T-helper 2 cell treated with Interferon-gamma antibody and Interleukin-4, amounts not matched to agents 5 μg/mL and 100 μg/mL, for 36 hours (primary cell): ENCODE measurements at regions not wholly inside any gene's neighbourhood (a gene's known extent, or its start where the extent isn't known, plus 50 kb on each side); places are given as distances from the start of the nearest gene placed in this dataset.
A peak's percentile ranks its signal among the peaks of the same experiment; 100 is the strongest.
"Not testable (repeated sequence)": the region's sequence is repeated elsewhere in the genome, so short reads cannot be mapped to it uniquely, and the experiment has no call there.

ENCODE experiments used
- DNase-seq: peaks from one replicate; pipeline ENCODE4 v3.0.0; 2021; ENCODE audit warnings: low spot score
- H3K27ac Mint-ChIP-seq: one replicate; pipeline ENCODE4 v1.8.0; 2021; ENCODE audit warnings: mild to moderate bottlenecking, mixed read lengths
- H3K27me3 Mint-ChIP-seq: one replicate; pipeline ENCODE4 v1.8.0; 2021; ENCODE audit warnings: low read depth, mixed read lengths
- H3K36me3 Mint-ChIP-seq: one replicate; pipeline ENCODE4 v1.8.0; 2021; ENCODE audit warnings: low read depth, mixed read lengths
- H3K4me1 Mint-ChIP-seq: one replicate; pipeline ENCODE4 v1.8.0; 2021; ENCODE audit warnings: low read depth, mixed read lengths
- H3K4me3 Mint-ChIP-seq: one replicate; pipeline ENCODE4 v1.8.0; 2022; ENCODE audit warnings: mild to moderate bottlenecking, moderate library complexity, mixed read lengths
- H3K9me3 Mint-ChIP-seq: one replicate; pipeline ENCODE4 v1.8.0; 2021; ENCODE audit warnings: mixed read lengths

- not testable (repeated sequence) for H3K27me3 Mint-ChIP-seq, DNase-seq, H3K4me1 Mint-ChIP-seq, H3K36me3 Mint-ChIP-seq, H3K27ac Mint-ChIP-seq, H3K9me3 Mint-ChIP-seq, H3K4me3 Mint-ChIP-seq
Measured at GRCh38 chr4:15174168-15174567, 171.9 kb downstream of the CPEB2 start.

GRCh38 chr4:15179842-15180241 lies 177.6 kb downstream of the CPEB2 start:
- H3K9me3 Mint-ChIP-seq, DNase-seq, H3K36me3 Mint-ChIP-seq, H3K27ac Mint-ChIP-seq, H3K4me1 Mint-ChIP-seq, H3K27me3 Mint-ChIP-seq, H3K4me3 Mint-ChIP-seq: not testable (repeated sequence)

- no peaks in the 10 kb centered on the region for H3K27me3 Mint-ChIP-seq
- no peak overlapping the region for H3K4me3 Mint-ChIP-seq
- DNase-seq = peak; percentile 16
- H3K36me3 Mint-ChIP-seq = no peaks in the 10 kb centered on the region
- H3K4me1 Mint-ChIP-seq = peaks cover 6% of the 10 kb centered on the region
- H3K9me3 Mint-ChIP-seq = no peaks in the 10 kb centered on the region
- no peak overlapping the region for H3K27ac Mint-ChIP-seq
Measured at GRCh38 chr4:15182600-15183220, 180.4 kb downstream of the CPEB2 start.

GRCh38 chr4:15186149-15186548 lies 183.9 kb downstream of the CPEB2 start:
- Mint-ChIP-seq H3K27me3 (peaks cover 2% of the 10 kb centered on the region), H3K4me1 (peaks cover 6% of the 10 kb centered on the region), H3K36me3 (no peaks in the 10 kb centered on the region), H3K9me3 (no peaks in the 10 kb centered on the region), H3K27ac (no peak overlapping the region), H3K4me3 (no peak overlapping the region)
- no peak for DNase-seq

GRCh38 chr4:15186806-15187205 lies 184.5 kb downstream of the CPEB2 start:
- Mint-ChIP-seq H3K27me3 (peaks cover 2% of the 10 kb centered on the region), H3K9me3 (no peaks in the 10 kb centered on the region), H3K27ac (no peak overlapping the region), H3K36me3 (no peaks in the 10 kb centered on the region), H3K4me1 (peaks cover 6% of the 10 kb centered on the region), H3K4me3 (no peak overlapping the region)
- DNase-seq = no peak

- no peaks in the 10 kb centered on the region for H3K4me1 Mint-ChIP-seq
- peaks cover 2% of the 10 kb centered on the region for H3K27me3 Mint-ChIP-seq
- H3K36me3 Mint-ChIP-seq = no peaks in the 10 kb centered on the region
- H3K4me3 Mint-ChIP-seq = no peak overlapping the region
- no peak overlapping the region for H3K27ac Mint-ChIP-seq
- no peaks in the 10 kb centered on the region for H3K9me3 Mint-ChIP-seq
- no peak for DNase-seq
Measured at GRCh38 chr4:15188605-15189539, 186.6 kb downstream of the CPEB2 start.

GRCh38 chr4:15194520-15194919 lies 192.2 kb downstream of the CPEB2 start:
- Mint-ChIP-seq H3K27ac (no peak overlapping the region), H3K27me3 (peaks cover 2% of the 10 kb centered on the region), H3K4me3 (no peak overlapping the region), H3K9me3 (no peaks in the 10 kb centered on the region), H3K36me3 (no peaks in the 10 kb centered on the region), H3K4me1 (no peaks in the 10 kb centered on the region)
- no peak for DNase-seq

GRCh38 chr4:15197005-15197404 lies 194.7 kb downstream of the CPEB2 start:
- H3K27me3 Mint-ChIP-seq = no peaks in the 10 kb centered on the region
- no peak overlapping the region for H3K27ac Mint-ChIP-seq
- H3K4me1 Mint-ChIP-seq = no peaks in the 10 kb centered on the region
- DNase-seq = no peak
- no peaks in the 10 kb centered on the region for H3K36me3 Mint-ChIP-seq
- no peak overlapping the region for H3K4me3 Mint-ChIP-seq
- no peaks in the 10 kb centered on the region for H3K9me3 Mint-ChIP-seq

- Mint-ChIP-seq H3K27me3 (no peaks in the 10 kb centered on the region), H3K27ac (no peak overlapping the region), H3K36me3 (no peaks in the 10 kb centered on the region), H3K9me3 (no peaks in the 10 kb centered on the region), H3K4me3 (no peak overlapping the region), H3K4me1 (no peaks in the 10 kb centered on the region)
- no peak for DNase-seq
Measured at GRCh38 chr4:15198070-15198727, 195.9 kb downstream of the CPEB2 start.

- Mint-ChIP-seq H3K27me3 (no peaks in the 10 kb centered on the region), H3K4me3 (no peak overlapping the region), H3K36me3 (no peaks in the 10 kb centered on the region), H3K4me1 (no peaks in the 10 kb centered on the region), H3K27ac (no peak overlapping the region), H3K9me3 (peaks cover 10% of the 10 kb centered on the region)
- no peak for DNase-seq
Measured at GRCh38 chr4:15201782-15202181, 199.5 kb downstream of the CPEB2 start.

GRCh38 chr4:15202481-15202880 lies 200.2 kb downstream of the CPEB2 start:
- DNase-seq = no peak
- Mint-ChIP-seq H3K27ac (no peak overlapping the region), H3K9me3 (peaks cover 17% of the 10 kb centered on the region), H3K27me3 (no peaks in the 10 kb centered on the region), H3K4me3 (no peak overlapping the region), H3K36me3 (no peaks in the 10 kb centered on the region), H3K4me1 (no peaks in the 10 kb centered on the region)

- not testable (repeated sequence) for H3K27me3 Mint-ChIP-seq, H3K36me3 Mint-ChIP-seq, H3K27ac Mint-ChIP-seq, H3K4me1 Mint-ChIP-seq, DNase-seq, H3K4me3 Mint-ChIP-seq
- H3K9me3 Mint-ChIP-seq = peaks cover 24% of the 10 kb centered on the region
Measured at GRCh38 chr4:15206526-15206925, 204.2 kb downstream of the CPEB2 start.

- no peak for DNase-seq
- no peak overlapping the region for H3K27ac Mint-ChIP-seq
- H3K4me3 Mint-ChIP-seq = no peak overlapping the region
- H3K27me3 Mint-ChIP-seq = peaks cover 4% of the 10 kb centered on the region
- H3K36me3 Mint-ChIP-seq = no peaks in the 10 kb centered on the region
- H3K4me1 Mint-ChIP-seq = no peaks in the 10 kb centered on the region
- no peaks in the 10 kb centered on the region for H3K9me3 Mint-ChIP-seq
Measured at GRCh38 chr4:15213302-15213970, 211.2 kb downstream of the CPEB2 start.

- H3K4me3 Mint-ChIP-seq = no peak overlapping the region
Measured at GRCh38 chr4:15215109-15215508, 212.7 kb upstream of the C1QTNF7 start.

More at GRCh38 chr4:15215109-15215508, 212.7 kb upstream of the C1QTNF7 start:
- no peaks in the 10 kb centered on the region for H3K9me3 Mint-ChIP-seq
- no peaks in the 10 kb centered on the region for H3K4me1 Mint-ChIP-seq
- H3K27ac Mint-ChIP-seq = no peak overlapping the region
- DNase-seq = no peak
- peaks cover 11% of the 10 kb centered on the region for H3K27me3 Mint-ChIP-seq
- H3K36me3 Mint-ChIP-seq = no peaks in the 10 kb centered on the region
